ENCODE measurements at regions not wholly inside any gene's neighbourhood (a gene's known extent, or its start where the extent isn't known, plus 50 kb on each side); places are given as distances from the start of the nearest gene placed in this dataset.

DNA sequence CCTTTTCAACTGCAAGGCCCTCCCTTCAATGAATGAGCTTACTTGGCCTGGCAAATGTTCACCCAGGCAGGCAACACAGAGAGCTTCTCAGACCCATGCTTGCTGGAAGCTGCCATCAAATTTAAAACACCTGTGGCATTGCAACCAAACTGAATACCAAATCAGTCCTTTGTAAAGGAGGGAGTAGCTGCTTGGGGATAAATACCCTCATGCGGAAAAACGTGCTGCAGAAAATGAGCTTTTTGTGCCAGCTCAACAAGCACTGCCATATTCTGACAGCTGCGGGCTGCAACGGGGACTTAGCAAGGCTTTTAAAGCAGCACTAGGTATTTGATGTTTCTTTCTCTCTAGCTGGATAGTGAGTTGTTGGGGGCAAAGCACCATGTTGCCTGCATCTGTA, 119.7 kb downstream of the PLPPR4 start:
- TF ChIP-seq, protein P1, sequence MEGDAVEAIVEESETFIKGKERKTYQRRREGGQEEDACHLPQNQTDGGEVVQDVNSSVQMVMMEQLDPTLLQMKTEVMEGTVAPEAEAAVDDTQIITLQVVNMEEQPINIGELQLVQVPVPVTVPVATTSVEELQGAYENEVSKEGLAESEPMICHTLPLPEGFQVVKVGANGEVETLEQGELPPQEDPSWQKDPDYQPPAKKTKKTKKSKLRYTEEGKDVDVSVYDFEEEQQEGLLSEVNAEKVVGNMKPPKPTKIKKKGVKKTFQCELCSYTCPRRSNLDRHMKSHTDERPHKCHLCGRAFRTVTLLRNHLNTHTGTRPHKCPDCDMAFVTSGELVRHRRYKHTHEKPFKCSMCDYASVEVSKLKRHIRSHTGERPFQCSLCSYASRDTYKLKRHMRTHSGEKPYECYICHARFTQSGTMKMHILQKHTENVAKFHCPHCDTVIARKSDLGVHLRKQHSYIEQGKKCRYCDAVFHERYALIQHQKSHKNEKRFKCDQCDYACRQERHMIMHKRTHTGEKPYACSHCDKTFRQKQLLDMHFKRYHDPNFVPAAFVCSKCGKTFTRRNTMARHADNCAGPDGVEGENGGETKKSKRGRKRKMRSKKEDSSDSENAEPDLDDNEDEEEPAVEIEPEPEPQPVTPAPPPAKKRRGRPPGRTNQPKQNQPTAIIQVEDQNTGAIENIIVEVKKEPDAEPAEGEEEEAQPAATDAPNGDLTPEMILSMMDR (conservative IDR thresholded peaks at IDR 0.05; ENCODE audit: low read depth, low read length), result no peak
- TF ChIP-seq EZH2 (IDR thresholded peaks at IDR 0.05; ENCODE audit: borderline replicate concordance, low read depth, low read length, poor library complexity, severe bottlenecking), result no peak

Data from A673 (cell line).